GM19455 (cell line): ENCODE measurements at regions not wholly inside any gene's neighbourhood (a gene's known extent, or its start where the extent isn't known, plus 50 kb on each side); places are given as distances from the start of the nearest gene placed in this dataset.
"Not testable (repeated sequence)": the region's sequence is repeated elsewhere in the genome, so short reads cannot be mapped to it uniquely, and the experiment has no call there.

ENCODE experiments used
- ATAC-seq: cut with Tn5 transposase; IDR thresholded peaks from one replicate; pipeline ENCODE4 v1.9.1; 2021; ENCODE audit not compliant: unreplicated experiment

DNA sequence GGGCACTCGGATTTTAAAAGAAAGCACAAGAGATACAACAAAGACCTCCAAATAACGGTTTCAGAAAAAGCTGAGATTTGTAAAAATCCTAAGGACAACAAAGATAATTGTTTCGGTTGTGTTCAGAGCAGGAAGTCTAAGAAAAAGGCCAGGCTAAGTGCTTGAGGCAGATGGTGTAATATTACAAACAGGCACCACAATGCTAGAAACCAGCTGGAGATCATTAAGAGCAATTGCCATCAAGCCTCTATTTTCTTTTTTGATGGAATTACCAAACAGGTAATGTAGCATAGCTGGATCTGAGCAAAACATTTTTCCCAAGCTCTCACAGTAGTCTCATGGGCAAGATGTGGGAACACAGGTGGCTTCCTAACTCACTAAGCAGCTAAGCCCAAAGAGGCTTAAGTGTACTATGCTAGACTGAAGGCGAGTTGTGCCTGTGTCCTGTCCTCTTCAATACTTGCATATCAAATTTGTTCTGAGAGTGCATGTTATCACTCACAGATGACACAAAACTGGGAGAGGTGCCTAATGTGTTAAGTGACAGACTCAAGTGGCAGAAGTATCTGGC, 161.6 kb downstream of the GLUL start:
- no peak for ATAC-seq

DNA sequence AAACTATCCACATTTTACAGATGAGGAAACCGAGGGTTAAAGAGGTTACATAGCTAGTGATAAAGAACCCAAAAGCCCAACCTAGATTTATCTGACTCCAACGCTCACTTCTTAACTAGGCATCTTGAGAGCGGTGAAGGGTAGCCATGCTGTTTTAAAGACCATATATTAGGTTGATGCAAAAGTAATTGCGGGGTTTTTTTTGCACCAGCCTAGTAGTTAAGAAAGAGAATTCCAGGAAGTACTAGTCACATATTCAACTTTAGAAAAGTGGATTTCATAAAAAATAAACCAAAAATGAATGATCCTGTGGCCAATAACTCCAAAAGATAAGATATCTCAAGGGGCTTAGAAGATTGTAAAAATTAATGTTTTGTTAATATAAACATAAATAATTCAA, 162.1 kb downstream of the GLUL start:
- no peak for ATAC-seq

DNA sequence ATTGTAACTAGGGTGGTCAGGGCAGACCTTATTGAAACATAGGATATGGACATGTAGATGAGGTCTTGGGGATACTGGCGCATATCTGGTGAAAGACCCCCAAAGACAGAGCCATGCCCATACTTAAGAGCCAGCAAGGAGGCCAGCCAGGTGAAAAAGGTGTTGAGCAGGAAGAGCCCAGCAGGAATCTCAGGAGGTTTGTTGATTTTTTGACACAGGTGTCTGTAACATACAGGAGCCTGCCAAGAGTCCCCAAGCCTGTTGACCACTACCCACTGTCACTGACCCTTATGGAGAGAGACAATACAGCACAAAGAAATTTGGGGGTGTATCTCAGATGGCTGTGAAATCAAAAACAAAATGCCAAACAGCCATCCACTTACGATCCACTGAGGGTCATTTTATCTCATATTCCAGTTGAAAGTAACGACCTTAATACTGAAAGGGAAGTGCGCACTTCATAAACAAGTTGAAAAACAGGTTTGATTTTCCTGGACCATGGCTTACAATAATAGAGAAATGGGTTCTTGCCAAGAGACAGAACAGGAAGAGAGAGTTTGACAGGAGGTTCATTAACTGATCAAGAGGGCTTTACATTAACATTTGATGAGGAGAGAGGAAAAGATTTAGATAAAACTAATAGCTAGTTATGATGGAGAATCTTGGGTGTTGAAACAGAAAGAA, 163.6 kb downstream of the GLUL start:
- no peak for ATAC-seq

DNA sequence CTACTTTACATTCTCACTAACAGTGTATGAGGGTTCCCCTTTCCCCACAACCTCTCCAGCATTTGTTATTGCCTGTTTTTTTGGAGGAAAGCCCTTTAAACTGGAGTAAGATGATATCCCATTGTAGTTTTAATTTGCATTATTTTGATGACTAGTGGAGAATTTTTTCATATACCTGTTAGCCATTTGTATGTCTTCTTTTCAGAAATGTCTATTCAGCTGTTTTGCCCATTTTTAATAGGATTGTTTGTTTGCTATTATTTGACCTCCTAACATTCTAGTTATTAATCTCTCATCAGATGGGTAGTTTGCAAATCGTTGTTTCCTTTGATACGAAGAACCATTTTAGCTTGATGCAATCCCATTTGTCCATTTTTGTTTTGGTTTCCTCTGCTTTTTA, 165.0 kb downstream of the GLUL start:
- no peak for ATAC-seq

DNA sequence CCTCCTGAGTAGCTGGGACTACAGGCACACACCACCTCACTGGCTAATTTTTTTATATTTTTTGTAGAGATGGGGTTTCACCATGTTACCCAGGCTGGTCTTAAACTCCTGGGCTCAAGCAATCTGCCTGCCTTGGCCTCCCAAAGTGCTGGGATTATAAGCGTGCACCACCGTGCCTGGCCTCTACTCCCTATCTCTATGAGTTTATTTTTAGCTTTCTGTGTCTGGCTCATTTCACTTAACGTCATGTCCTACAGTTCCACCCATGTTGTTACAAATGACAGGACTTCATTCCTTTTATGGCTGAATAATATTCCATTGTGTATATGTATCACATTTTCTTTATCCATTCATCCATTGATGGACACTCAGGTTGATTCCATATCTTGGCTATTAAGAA, 164.2 kb upstream of the ZNF648 start:
- not testable (repeated sequence) for ATAC-seq

DNA sequence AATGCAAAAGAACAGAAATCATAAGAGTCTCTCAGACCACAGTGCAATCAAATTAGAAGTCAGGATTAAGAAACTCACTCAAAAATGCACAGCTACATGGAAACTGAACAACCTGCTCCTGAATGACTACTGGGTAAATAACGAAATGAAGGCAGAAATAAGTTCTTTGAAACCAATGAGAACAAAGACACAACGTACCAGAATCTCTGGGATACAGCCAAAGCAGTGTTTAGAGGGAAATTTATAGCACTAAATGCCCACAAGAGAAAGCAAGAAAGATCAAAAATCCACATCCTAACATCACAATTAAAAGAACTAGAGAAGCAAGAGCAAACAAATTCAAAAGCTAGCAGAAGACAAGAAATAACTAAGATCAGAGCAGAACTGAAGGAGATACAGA, 160.5 kb upstream of the ZNF648 start:
- not testable (repeated sequence) for ATAC-seq

DNA sequence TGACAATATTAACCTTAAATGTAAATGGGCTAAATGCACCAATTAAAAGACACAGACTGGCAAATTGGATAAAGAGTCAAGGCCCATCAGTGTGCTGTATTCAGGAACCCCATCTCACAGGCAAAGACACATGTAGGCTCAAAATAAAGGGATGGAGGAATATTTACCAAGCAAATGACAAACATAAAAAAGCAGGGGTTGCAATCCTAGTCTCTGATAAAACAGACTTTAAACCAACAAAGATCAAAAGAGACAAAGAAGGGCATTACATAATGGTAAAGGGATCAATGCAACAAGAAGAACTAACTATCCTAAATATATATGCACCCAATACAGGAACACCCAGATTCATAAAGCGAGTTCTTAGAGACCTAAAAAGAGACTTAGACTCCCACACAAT, 159.9 kb upstream of the ZNF648 start:
- ATAC-seq = not testable (repeated sequence)

DNA sequence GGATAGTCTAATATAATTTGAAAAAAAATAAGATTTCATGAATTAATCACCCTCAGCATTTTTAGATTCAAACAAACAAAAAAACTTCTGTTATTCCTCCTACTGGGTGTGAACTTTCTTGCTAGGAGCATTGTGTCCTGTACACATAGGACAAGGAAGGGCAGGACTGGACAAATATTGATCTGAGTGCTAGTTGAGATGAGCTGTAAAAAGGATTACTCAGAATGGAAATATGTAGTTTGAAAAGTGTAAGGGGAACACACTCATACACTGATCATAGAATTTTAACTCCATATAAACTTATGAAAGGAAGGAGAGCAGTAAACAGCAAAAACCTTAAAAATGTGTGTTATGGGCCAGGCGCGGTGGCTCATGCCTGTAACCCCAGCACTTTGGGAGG, 156.5 kb upstream of the ZNF648 start:
- ATAC-seq = no peak

DNA sequence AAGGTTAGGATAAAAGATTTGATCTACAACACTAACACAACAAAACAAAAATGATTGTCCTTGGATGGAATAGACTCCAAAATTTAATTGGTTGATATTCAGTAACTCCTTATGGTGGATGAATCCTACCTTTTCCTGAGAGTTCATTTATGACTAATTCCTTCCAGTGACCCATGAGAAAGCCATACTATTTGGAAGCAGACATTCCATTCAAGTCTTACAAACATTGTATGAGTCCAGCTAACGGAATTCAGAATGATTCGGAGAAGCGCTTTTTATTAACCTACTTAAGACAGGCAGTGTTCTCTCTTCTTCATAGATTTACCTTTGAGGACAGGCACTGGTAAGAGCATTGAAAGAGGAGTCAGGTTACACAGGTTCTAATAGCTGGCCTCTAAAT, 155.6 kb upstream of the ZNF648 start:
- ATAC-seq = no peak

DNA sequence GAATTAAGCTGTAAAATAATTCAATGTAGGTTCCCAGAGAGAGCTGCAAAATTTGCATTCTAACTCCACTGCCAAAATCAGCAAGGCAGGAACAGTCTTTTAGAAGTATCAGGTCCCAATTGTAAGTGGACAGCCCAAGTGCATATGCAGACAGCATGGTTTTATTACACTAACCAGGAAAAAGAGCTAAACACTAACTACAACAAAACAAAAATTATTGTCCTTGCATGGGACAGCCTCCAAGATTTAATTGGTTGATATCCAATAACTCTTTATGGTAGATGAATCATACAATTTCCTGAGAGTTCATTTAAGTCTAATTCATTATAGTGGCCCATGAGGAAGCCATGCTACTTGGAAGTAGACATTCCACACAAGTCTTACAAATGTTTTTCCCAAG, 154.3 kb upstream of the ZNF648 start:
- ATAC-seq = no peak

DNA sequence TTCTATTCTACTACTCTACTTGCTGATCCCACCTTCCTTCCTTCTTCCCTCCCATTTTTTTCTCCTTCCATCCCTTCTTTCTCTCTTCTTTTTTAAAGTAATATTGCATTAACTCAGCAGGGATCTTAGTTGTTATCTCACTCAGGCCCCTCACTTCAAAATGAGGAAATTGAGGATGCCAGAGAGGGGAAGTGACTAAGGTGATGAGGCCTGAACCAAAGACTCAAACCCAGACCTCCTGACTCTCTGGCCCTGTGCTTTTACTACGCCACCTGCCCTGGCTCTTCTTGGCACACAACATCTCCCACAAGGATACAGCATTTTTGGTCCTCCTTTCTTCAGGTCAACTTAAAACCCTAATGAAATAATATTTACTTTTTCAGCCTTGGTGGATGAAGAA, 151.7 kb upstream of the ZNF648 start:
- no peak for ATAC-seq

DNA sequence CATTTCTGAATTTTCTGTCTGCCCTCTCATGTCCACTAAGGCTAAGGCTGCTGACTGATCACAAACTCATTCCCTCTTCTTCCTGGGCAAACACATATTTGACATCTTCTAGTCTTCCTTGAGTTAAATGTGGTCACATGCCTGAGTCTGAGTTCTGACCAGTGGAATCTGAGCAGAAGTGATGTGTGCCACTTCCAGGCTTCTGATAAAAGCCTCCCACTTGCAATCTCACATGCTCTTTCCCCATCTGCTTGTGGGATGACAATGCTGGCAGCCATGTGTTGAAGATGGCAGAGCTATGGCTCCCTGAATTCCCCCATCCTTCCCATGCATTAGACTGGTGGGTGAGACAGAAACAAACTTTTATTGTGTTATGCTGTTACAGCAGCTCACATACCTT, 149.9 kb upstream of the ZNF648 start:
- no peak for ATAC-seq

DNA sequence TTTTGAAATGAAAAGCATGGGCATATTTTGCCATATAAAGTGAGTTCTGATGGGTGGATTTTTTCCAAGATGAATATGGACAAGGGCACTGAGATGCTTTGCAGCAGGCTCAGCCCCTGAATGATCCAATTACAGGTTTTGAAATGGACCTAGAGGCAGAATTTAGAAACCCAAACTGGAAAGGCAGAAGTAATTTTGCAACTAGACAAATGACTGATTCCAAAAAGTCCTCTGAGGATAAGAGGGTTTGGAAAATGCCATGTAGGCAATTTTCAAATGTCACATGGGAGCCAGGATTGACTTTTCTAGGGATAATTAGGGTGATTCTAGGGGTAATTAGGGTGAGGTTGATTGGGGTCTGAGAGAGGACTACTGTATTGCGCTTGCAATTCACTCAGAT, 148.9 kb upstream of the ZNF648 start:
- no peak for ATAC-seq

DNA sequence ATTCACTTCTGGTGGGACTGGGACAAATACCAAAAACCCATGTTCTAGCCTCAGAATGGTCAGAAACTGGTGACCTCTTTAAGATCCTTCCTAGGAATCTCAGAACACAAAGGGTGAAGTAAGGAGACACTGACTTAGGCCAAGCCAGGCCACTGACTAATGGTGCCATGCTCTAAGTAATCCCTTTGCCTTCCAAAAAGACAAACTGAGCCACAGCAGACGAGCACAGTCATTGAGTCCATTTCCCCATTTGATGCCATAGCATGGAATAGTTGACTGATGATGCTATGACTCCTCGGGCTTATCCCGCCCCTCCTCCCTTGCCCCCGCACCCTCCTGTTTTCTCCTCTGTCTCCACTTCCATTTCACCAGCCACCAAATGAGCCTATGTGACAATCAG, 145.8 kb upstream of the ZNF648 start:
- no peak for ATAC-seq

DNA sequence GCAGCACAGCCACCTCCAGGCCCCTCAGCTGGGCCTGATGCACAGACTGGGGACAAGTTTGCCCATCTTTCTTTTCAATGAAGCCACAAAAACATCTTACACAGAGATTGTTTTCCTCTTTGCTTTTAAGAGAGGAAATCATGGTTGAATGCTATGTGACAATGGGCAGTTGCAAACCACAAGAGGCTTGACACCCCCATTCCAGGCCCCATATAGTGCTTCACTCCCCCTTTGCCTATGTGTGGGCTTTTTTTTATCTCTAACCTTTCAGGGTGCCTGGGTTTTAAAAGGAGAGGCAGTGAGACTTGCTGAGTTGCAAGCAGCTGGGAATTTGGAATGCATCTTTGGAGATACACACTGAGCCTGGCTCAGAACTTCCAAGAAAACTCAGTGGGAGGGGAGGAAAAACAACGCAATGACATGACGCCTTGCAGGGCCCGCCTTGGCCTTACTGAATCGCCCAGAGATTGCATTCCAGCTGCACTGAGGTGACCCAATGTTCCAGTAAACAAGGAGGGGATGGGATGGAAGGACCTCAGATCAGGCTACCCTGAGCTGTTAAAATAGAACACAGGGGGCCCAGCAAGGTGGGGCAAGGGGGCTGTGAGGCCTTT, 145.2 kb upstream of the ZNF648 start:
- ATAC-seq = no peak

DNA sequence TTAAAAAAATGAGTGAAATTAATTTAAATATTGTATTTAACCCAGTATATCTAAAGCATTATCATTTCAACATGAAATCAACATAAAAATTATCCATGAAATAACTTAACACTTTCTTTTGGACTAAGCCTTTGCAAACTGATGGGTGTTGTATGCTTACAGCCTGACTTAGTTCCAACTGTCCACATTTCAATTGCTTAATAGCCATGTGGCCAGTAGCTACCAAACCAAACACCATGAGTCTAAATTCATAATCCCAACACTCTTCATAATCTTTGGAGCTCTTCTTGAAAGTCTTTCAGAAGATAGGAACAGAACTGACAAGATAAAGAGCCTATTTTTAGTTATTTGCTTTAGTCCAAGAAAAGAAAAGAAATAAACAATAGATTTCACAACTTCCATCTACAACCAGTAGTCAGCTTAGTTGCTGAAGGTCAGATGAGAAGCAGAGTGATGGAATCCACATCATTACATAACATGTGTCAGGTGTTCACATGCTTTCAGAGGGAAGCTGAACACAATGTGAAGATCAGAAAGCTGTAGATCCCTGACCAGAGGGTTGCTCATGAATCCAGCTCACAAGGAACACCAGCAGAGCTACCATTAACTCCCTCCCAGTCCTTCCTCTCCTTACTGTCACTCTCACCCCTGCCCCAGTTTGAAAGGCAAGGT, 144.0 kb upstream of the ZNF648 start:
- ATAC-seq = no peak

DNA sequence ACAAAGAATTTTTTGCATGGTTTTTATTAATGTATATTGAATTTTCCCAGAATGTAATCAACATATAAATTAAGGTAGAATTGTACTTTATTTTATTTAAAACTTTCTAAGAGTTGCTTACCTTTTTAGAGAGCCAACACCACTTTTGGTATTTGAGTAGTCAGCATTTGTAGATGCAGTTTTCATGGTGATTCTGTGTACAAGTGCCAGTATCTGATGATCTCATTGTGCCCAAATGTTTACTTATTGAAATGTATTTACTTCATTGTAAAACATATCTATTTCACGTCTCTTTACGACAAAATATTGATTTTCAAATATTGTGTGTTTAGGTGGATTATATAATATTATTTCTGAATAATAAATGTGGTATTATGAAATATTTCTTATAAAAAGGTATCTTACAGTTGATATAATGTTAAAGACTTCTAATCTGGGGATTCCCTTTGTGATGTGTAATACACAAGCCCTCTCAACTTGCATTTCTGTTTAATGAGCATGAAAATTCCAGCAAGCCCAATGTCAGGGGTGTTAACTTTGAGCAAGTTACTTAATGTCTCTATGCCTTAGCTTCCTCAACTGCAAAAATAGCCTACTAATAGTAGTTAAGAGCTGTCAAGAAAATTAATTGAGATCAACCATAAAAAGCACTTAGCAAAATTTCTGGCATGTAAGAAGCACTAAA, 141.8 kb upstream of the ZNF648 start:
- ATAC-seq = no peak

DNA sequence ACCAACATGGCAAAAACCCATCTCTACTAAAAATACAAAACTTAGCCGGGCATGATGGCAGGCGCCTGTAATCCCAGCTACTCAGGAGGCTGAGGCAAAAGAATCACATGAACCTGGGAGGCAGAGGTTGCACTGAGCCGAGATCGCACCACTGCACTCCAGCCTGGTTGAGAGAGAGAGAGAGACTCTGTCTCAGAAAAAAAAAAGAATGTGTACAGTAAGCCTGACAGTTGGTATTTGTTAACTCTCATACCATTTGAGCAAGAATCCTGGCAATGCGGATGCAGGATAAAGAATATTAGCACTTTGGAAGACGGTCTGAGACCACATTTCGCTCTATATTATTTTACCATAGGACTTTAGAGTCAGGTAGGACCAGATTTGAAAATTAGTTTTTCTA, 140.0 kb upstream of the ZNF648 start:
- ATAC-seq = not testable (repeated sequence)

DNA sequence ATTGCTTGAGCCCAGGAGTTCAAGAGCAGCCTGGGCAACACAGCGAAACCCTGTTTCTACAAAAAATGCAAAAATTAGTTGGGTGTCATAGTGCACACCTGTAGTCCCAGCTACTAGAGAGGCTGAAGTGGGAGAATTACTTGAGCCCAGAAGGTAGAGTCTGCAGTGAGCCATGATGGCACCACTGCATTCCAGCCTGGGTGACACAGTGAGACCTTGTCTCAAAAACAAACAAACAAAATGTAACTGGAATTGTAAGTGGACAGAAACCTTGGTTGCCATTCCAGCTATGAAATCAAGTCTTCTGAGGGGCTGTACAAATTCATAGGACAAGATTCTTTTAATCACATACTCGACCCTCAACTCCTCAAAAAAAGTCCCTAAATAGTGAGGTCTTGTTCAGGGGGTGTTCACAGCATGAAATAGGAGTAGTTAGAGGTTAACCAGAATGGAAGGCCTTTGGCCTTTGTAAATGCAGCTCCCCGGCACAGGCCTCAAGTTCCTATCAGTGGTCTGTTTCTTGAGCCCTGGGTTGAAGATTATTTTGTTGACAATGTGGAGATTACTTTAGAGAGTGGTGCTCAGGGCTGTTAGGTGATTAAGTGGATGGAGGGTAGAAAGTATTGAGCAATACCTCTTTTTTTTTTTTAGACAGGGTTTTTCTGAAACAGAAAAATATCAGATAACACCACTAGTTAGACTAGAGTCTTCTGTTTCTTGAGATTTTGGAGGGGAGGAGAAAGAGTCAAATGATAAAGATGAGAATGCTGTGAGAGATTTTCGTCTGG, 138.7 kb upstream of the ZNF648 start:
- no peak for ATAC-seq

DNA sequence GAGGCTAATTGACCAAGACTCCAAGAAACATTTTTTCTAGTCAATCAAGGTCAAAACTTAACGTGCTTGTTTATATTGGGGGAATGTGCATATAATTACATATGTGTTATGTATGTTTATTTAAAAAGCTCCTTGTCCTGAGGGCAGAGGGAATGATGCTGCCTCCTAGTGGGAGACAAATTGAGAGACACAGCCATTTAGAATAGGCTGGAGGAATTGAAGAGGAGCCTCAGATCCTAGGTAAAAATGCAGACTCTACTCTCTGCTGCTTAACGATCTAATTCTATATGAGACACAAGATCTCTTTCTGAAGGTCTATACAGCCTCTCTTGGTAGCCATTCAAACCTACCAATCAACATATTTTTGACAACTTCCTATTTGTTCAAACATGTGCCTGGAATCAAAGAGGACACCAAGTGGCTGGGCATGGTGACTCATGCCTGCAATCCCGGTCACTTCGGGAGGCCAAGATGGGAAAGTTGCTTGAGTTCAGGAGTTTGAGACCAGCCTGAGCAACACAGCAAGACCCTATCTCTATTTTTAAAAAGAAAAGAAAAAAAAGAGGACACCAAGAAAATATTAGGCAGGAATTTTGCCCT, 136.6 kb upstream of the ZNF648 start:
- no peak for ATAC-seq
